ENCODE measurements at regions not wholly inside any gene's neighbourhood (a gene's known extent, or its start where the extent isn't known, plus 50 kb on each side); places are given as distances from the start of the nearest gene placed in this dataset.

GRCh38 chr9:7984692-7985091, 185.1 kb upstream of the DMAC1 start:
- Histone ChIP-seq H3K27ac (no peak overlapping the region), H3K36me3 (replicated peaks in 1 of 2) (no peaks in the 10 kb centered on the region), H3K4me1 (replicated peaks in 1 of 2) (no peaks in the 10 kb centered on the region), H3K27me3 (no peaks in the 10 kb centered on the region), H3K9me3 (replicated peaks in 1 of 3) (no peaks in the 10 kb centered on the region), H3K4me3 (no peak overlapping the region)
- 68 to 81% (median 69%) methylated on average over 5 of the region's 5 CpGs for WGBS, 4 donors
- TF ChIP-seq POLR2A (IDR thresholded peaks at IDR 0.05) (no peak), CTCF (IDR thresholded peaks at IDR 0.05) (no peak)
- no peak for DNase-seq
- intact Hi-C loops (cut with DNase I): no loop called here

GRCh38 chr9:7984203-7984602, 184.6 kb upstream of the DMAC1 start:
- H3K4me3 ChIP-seq: no peak overlapping the region
- no peaks in the 10 kb centered on the region for H3K36me3 ChIP-seq (replicated peaks in 1 of 2)
- no peak for DNase-seq
- intact Hi-C loops (cut with DNase I): no loop called here
- 29 to 59% (median 49%) methylated on average over 2 of the region's 2 CpGs for WGBS, 4 donors
- TF ChIP-seq CTCF (IDR thresholded peaks at IDR 0.05) (no peak), POLR2A (IDR thresholded peaks at IDR 0.05) (no peak)
- H3K9me3 ChIP-seq (replicated peaks in 1 of 3): no peaks in the 10 kb centered on the region
- H3K27me3 ChIP-seq: no peaks in the 10 kb centered on the region
- no peak overlapping the region for H3K27ac ChIP-seq
- no peaks in the 10 kb centered on the region for H3K4me1 ChIP-seq (replicated peaks in 1 of 2)

- H3K4me1 ChIP-seq (replicated peaks in 1 of 2): no peaks in the 10 kb centered on the region
- no peaks in the 10 kb centered on the region for H3K9me3 ChIP-seq (replicated peaks in 1 of 3)
- no peaks in the 10 kb centered on the region for H3K27me3 ChIP-seq
- no peak overlapping the region for H3K27ac ChIP-seq
- 48 to 53% (median 52%) methylated on average over 5 of the region's 5 CpGs for WGBS, 4 donors
- TF ChIP-seq CTCF (IDR thresholded peaks at IDR 0.05) (no peak), POLR2A (IDR thresholded peaks at IDR 0.05) (no peak)
- DNase-seq: no peak
- H3K4me3 ChIP-seq: no peak overlapping the region
- intact Hi-C loops (cut with DNase I): no loop called here
- no peaks in the 10 kb centered on the region for H3K36me3 ChIP-seq (replicated peaks in 1 of 2)
These were observed 183.9 kb upstream of the DMAC1 start for GRCh38 chr9:7983490-7983889.

- Histone ChIP-seq H3K27me3 (no peaks in the 10 kb centered on the region), H3K4me1 (replicated peaks in 1 of 2) (no peaks in the 10 kb centered on the region), H3K36me3 (replicated peaks in 1 of 2) (no peaks in the 10 kb centered on the region), H3K4me3 (no peak overlapping the region), H3K9me3 (replicated peaks in 1 of 3) (no peaks in the 10 kb centered on the region), H3K27ac (no peak overlapping the region)
- TF ChIP-seq CTCF (IDR thresholded peaks at IDR 0.05) (no peak), POLR2A (IDR thresholded peaks at IDR 0.05) (no peak)
- WGBS, 4 donors: 59 to 76% (median 66%) methylated on average over 4 of the region's 4 CpGs
- intact Hi-C loops (cut with DNase I): no loop called here
- no peak for DNase-seq
These were observed 183.3 kb upstream of the DMAC1 start for GRCh38 chr9:7982907-7983306.

Measured in adrenal gland (tissue), 9 donors.